Neural progenitor cell (in vitro differentiated cells): ENCODE measurements at regions not wholly inside any gene's neighbourhood (a gene's known extent, or its start where the extent isn't known, plus 50 kb on each side); places are given as distances from the start of the nearest gene placed in this dataset.
A peak's percentile ranks its signal among the peaks of the same experiment; 100 is the strongest.

Source experiments
- CTCF ChIP-seq: fragments of 200-600 bp; sonication (generic); IDR thresholded peaks from 2 replicates; pipeline ENCODE4 v1.5.1; 2017; ENCODE audit warnings: antibody characterized with exemption, mild to moderate bottlenecking
- EZH2 ChIP-seq: fragments of 200-600 bp; sonication (generic); IDR thresholded peaks from 2 replicates; pipeline ENCODE4 v1.6.1; 2017; ENCODE audit warnings: antibody characterized with exemption, mild to moderate bottlenecking, moderate library complexity
- EZH2phosphoT487 ChIP-seq: fragments of 200-600 bp; sonication (generic); IDR thresholded peaks from 2 replicates; pipeline ENCODE4 v1.6.1; 2017; ENCODE audit warnings: antibody characterized with exemption

- TF ChIP-seq EZH2 (no peak), CTCF (peak; percentile 44), EZH2phosphoT487 (no peak)
Observed at GRCh38 chr7:31175672-31176071, 123.6 kb downstream of the ADCYAP1R1 start.
